ENCODE measurements at regions not wholly inside any gene's neighbourhood (a gene's known extent, or its start where the extent isn't known, plus 50 kb on each side); places are given as distances from the start of the nearest gene placed in this dataset.

GRCh38 chr17:83146347-83146746 is 66.9 kb downstream of the METRNL start:
- H3K4me2 ChIP-seq (ENCODE audit: insufficient read depth, low read length) = no peak overlapping the region
- no peak overlapping the region for H3K9ac ChIP-seq (ENCODE audit: low read depth, low read length)
- H2AFZ ChIP-seq (ENCODE audit: low read depth, low read length) = no peak overlapping the region
- H3K27me3 ChIP-seq (ENCODE audit: insufficient read depth, low read length, poor library complexity) = peaks cover 26% of the 10 kb centered on the region
- TF ChIP-seq EZH2 (IDR thresholded peaks at IDR 0.05; ENCODE audit: borderline replicate concordance, low read depth, low read length, severe bottlenecking) (no peak), CTCF (IDR thresholded peaks at IDR 0.05; ENCODE audit: borderline replicate concordance, extremely low read depth, low read length, poor library complexity, severe bottlenecking) (no peak)
- H3K9me3 ChIP-seq (ENCODE audit: insufficient read depth, low read length, severe bottlenecking) = no peaks in the 10 kb centered on the region
- no peaks in the 10 kb centered on the region for H3K4me1 ChIP-seq (ENCODE audit: insufficient read depth, low read length)
- DNase-seq (no peak), ATAC-seq (ENCODE audit: insufficient read depth, low read depth) (no peak)
- no peaks in the 10 kb centered on the region for H3K79me2 ChIP-seq (ENCODE audit: insufficient read depth, low read length)
- no peak overlapping the region for H3K4me3 ChIP-seq (ENCODE audit: low read depth in 1 of 2, low read length in 2 of 2)
- H3K27ac ChIP-seq (ENCODE audit: low read length) = no peak overlapping the region
- no peaks in the 10 kb centered on the region for H3K36me3 ChIP-seq (ENCODE audit: insufficient read depth, low read length)
- H4K20me1 ChIP-seq (ENCODE audit: insufficient read depth, low read length) = no peaks in the 10 kb centered on the region; the same call in 1 of the 2 replicates

GRCh38 chr17:83147280-83147679 is 67.9 kb downstream of the METRNL start:
- Histone ChIP-seq H3K27ac (ENCODE audit: low read length) (no peak overlapping the region), H3K36me3 (ENCODE audit: insufficient read depth, low read length) (no peaks in the 10 kb centered on the region), H3K4me2 (ENCODE audit: insufficient read depth, low read length) (no peak overlapping the region), H3K9me3 (ENCODE audit: insufficient read depth, low read length, severe bottlenecking) (no peaks in the 10 kb centered on the region), H3K4me3 (ENCODE audit: low read depth in 1 of 2, low read length in 2 of 2) (no peak overlapping the region), H3K9ac (ENCODE audit: low read depth, low read length) (no peak overlapping the region), H3K79me2 (ENCODE audit: insufficient read depth, low read length) (no peaks in the 10 kb centered on the region), H4K20me1 (ENCODE audit: insufficient read depth, low read length) (no peaks in the 10 kb centered on the region; the same call in 1 of the 2 replicates), H3K4me1 (ENCODE audit: insufficient read depth, low read length) (no peaks in the 10 kb centered on the region), H3K27me3 (ENCODE audit: insufficient read depth, low read length, poor library complexity) (peaks cover 26% of the 10 kb centered on the region), H2AFZ (ENCODE audit: low read depth, low read length) (no peak overlapping the region)
- TF ChIP-seq EZH2 (IDR thresholded peaks at IDR 0.05; ENCODE audit: borderline replicate concordance, low read depth, low read length, severe bottlenecking) (no peak), CTCF (IDR thresholded peaks at IDR 0.05; ENCODE audit: borderline replicate concordance, extremely low read depth, low read length, poor library complexity, severe bottlenecking) (no peak)
- ATAC-seq (ENCODE audit: insufficient read depth, low read depth) (no peak), DNase-seq (no peak)

GRCh38 chr17:83148317-83149028 is 69.1 kb downstream of the METRNL start:
- no peak for DNase-seq
- Histone ChIP-seq H3K4me1 (ENCODE audit: insufficient read depth, low read length) (no peaks in the 10 kb centered on the region), H3K9ac (ENCODE audit: low read depth, low read length) (no peak overlapping the region), H3K27ac (ENCODE audit: low read length) (no peak overlapping the region), H2AFZ (ENCODE audit: low read depth, low read length) (no peak overlapping the region), H3K27me3 (ENCODE audit: insufficient read depth, low read length, poor library complexity) (peaks cover 26% of the 10 kb centered on the region), H3K36me3 (ENCODE audit: insufficient read depth, low read length) (no peaks in the 10 kb centered on the region), H4K20me1 (ENCODE audit: insufficient read depth, low read length) (no peaks in the 10 kb centered on the region; the same call in none of the 2 replicates), H3K4me3 (ENCODE audit: low read depth in 1 of 2, low read length in 2 of 2) (no peak overlapping the region), H3K79me2 (ENCODE audit: insufficient read depth, low read length) (no peaks in the 10 kb centered on the region), H3K9me3 (ENCODE audit: insufficient read depth, low read length, severe bottlenecking) (no peaks in the 10 kb centered on the region), H3K4me2 (ENCODE audit: insufficient read depth, low read length) (no peak overlapping the region)
- no peak for ATAC-seq (ENCODE audit: insufficient read depth, low read depth)
- TF ChIP-seq CTCF (IDR thresholded peaks at IDR 0.05; ENCODE audit: borderline replicate concordance, extremely low read depth, low read length, poor library complexity, severe bottlenecking) (no peak), EZH2 (IDR thresholded peaks at IDR 0.05; ENCODE audit: borderline replicate concordance, low read depth, low read length, severe bottlenecking) (no peak)

Measured in DND-41 (cell line).